Endothelial cell of umbilical vein (primary cell): ENCODE measurements at regions not wholly inside any gene's neighbourhood (a gene's known extent, or its start where the extent isn't known, plus 50 kb on each side); places are given as distances from the start of the nearest gene placed in this dataset.

Experiments used
- EZH2 ChIP-seq: IDR thresholded peaks from 2 replicates; pipeline ENCODE4 v1.6.1; 2012; ENCODE audit warnings: borderline replicate concordance, low read depth, mild to moderate bottlenecking, moderate library complexity, low read length, inconsistent platforms; ENCODE audit not compliant: severe bottlenecking
- FOS ChIP-seq: IDR thresholded peaks from 2 replicates; pipeline ENCODE4 v1.6.1; 2011; ENCODE audit warnings: mild to moderate bottlenecking, low read length, moderate library complexity, borderline replicate concordance; ENCODE audit not compliant: insufficient read depth
- JUN ChIP-seq: IDR thresholded peaks from 2 replicates; pipeline ENCODE4 v1.6.1; 2011; ENCODE audit warnings: borderline replicate concordance, low read depth; ENCODE audit not compliant: insufficient read length, insufficient read depth
- POLR2A ChIP-seq: IDR thresholded peaks from 2 replicates; pipeline ENCODE4 v1.6.1; 2012; ENCODE audit warnings: low read depth, mild to moderate bottlenecking, control low read depth, low read length
- POLR2AphosphoS5 ChIP-seq: IDR thresholded peaks from 2 replicates; pipeline ENCODE4 v1.6.1; 2012; ENCODE audit warnings: low read depth, mild to moderate bottlenecking, control low read depth, low read length, moderate library complexity; ENCODE audit not compliant: insufficient read depth
- TF ChIP-seq, protein P1 (sequence below), 2 donors: IDR thresholded peaks; 1 replicate in 1 of 2; 2 replicates in 1 of 2; pipeline ENCODE4 v1.5.1; 2011; ENCODE audit warnings: low read length in 2 of 2, mild to moderate bottlenecking in 2 of 2, moderate library complexity in 2 of 2, control low read depth in 1 of 2, inconsistent platforms in 1 of 2, low read depth in 1 of 2; ENCODE audit not compliant: insufficient read depth in 1 of 2; ENCODE audit errors: extremely low read depth in 1 of 2
- TF ChIP-seq, protein P2 (sequence below): IDR thresholded peaks from 2 replicates; pipeline ENCODE4 v1.6.1; 2011; ENCODE audit not compliant: insufficient read depth, insufficient read length

DNA sequence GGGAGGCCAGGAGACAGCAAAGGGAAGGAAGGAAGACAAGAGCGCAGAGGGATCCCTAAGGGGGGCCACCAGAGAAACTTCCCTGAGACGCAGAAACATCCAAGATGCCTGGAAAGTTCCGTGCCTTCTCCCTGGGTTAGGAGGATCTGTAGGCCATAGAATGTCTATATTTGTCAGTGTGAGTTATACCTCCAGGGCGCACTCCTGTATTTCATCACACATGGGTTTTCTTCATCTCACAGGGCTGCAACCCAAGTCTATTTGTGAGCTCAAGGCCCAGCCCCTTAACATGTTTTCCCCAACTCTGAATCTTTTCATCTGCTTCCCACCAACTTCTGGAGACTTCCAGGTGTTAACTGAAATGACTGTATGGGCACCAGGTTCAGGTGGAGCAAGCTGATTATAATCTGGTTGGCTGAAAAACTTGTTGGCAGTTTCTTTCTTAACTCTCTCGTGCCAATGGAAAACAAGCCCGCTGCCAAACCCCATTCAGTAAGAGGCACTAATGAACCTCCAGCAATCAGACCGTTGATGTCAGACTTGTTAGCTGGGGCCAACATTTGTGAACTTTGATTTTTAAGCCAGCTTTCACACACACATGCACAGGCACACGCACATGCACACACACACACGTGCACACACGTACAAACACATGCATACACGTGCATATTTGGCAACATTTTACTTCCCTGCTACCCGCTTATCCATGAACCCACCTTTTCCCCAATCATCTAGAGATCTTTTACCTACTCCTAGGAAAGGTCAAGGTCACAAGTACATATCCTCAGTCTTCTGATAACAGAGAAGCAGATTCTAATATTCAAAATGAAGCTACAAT, 247.5 kb upstream of the GMDS start:
- no peak for TF ChIP-seq POLR2A
- TF ChIP-seq, protein P1, sequence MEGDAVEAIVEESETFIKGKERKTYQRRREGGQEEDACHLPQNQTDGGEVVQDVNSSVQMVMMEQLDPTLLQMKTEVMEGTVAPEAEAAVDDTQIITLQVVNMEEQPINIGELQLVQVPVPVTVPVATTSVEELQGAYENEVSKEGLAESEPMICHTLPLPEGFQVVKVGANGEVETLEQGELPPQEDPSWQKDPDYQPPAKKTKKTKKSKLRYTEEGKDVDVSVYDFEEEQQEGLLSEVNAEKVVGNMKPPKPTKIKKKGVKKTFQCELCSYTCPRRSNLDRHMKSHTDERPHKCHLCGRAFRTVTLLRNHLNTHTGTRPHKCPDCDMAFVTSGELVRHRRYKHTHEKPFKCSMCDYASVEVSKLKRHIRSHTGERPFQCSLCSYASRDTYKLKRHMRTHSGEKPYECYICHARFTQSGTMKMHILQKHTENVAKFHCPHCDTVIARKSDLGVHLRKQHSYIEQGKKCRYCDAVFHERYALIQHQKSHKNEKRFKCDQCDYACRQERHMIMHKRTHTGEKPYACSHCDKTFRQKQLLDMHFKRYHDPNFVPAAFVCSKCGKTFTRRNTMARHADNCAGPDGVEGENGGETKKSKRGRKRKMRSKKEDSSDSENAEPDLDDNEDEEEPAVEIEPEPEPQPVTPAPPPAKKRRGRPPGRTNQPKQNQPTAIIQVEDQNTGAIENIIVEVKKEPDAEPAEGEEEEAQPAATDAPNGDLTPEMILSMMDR (IDR thresholded peaks at IDR 0.05; ENCODE audit: extremely low read depth in 1 of 2, insufficient read depth in 1 of 2, low read depth in 1 of 2, low read length in 2 of 2) = no peak
- TF ChIP-seq EZH2 = no peak
- TF ChIP-seq, protein P2, sequence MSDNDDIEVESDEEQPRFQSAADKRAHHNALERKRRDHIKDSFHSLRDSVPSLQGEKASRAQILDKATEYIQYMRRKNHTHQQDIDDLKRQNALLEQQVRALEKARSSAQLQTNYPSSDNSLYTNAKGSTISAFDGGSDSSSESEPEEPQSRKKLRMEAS = no peak
- TF ChIP-seq JUN = no peak
- TF ChIP-seq POLR2AphosphoS5 = no peak
- TF ChIP-seq FOS = no peak
